ENCODE measurements at regions not wholly inside any gene's neighbourhood (a gene's known extent, or its start where the extent isn't known, plus 50 kb on each side); places are given as distances from the start of the nearest gene placed in this dataset.

DNA sequence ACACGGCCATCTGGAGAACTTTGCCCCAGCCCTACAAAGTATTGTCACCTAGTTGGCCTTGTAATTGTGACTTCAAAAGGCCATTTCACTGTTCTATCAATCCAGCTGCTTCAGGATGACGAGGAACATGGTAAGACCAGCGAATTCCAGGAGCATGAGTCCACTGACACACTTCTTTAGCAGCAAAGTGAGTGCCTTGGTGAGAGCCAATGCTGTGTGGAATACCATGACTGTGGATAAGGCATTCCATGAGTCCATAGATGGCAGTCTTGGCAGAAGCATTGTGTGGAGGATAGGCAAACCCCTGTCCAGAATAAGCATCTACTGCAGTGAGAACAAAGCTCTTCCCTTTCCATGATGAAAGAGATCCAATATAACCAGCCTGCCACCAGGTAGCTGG, 1009.1 kb upstream of the USP15 start:
- Histone ChIP-seq H3K9ac (ENCODE audit: insufficient read depth in 1 of 2, low read depth in 2 of 2, low read length in 2 of 2) (no peak overlapping the region), H3K9me1 (ENCODE audit: control insufficient read depth, insufficient read depth, low read length) (no peaks in the 10 kb centered on the region), H3K36me3 (ENCODE audit: control insufficient read depth, insufficient read depth, low read length) (no peaks in the 10 kb centered on the region), H3K27ac (ENCODE audit: extremely low read depth, low read depth, low read length) (no peak overlapping the region), H3K9me3 (replicated peaks; ENCODE audit: control insufficient read depth, insufficient read depth, low read depth, low read length) (no peaks in the 10 kb centered on the region), H3K4me3 (no peak overlapping the region), H3K4me2 (ENCODE audit: insufficient read depth, low read length) (no peak overlapping the region), H2AFZ (ENCODE audit: low read depth, low read length) (no peak overlapping the region), H3K79me2 (ENCODE audit: control insufficient read depth, insufficient read depth, low read length) (no peaks in the 10 kb centered on the region), H4K20me1 (replicated peaks; ENCODE audit: control insufficient read depth, insufficient read depth, low read length) (no peaks in the 10 kb centered on the region), H3K4me1 (replicated peaks in 1 of 2; ENCODE audit: control insufficient read depth in 2 of 2, insufficient read depth in 2 of 2, low read length in 2 of 2) (no peaks in the 10 kb centered on the region), H3K27me3 (ENCODE audit: control insufficient read depth in 2 of 2, insufficient read depth in 2 of 2, low read length in 2 of 2) (no peaks in the 10 kb centered on the region)
- in situ Hi-C loops (cut with MboI) (no loop called here), intact Hi-C loops (cut with micrococcal nuclease) (no loop called here)
- 0% methylated on average over 3 of the region's 3 CpGs for WGBS (ENCODE audit: insufficient coverage, low coverage, missing lambda C conversion rate)
- BruUV-seq (replicated peaks) = no TSS peak
- DNase-seq (ENCODE audit: extremely low read depth in 1 of 4, low spot score in 3 of 4) (no peak), FAIRE-seq (no peak), ATAC-seq (no peak)
- POLR2A ChIA-PET = no interaction called here
- no peak for TF ChIP-seq IRF2 (CRISPR knock-in tag; IDR thresholded peaks at IDR 0.05)
- TF ChIP-seq IFI16 (CRISPR knock-in tag; IDR thresholded peaks at IDR 0.05) = no peak
- no peak for TF ChIP-seq HNRNPK (IDR thresholded peaks at IDR 0.05; ENCODE audit: low read depth, low read length, poor library complexity, severe bottlenecking)
- TF ChIP-seq BHLHE40 (IDR thresholded peaks at IDR 0.05; ENCODE audit: low read length) = no peak
- no peak for TF ChIP-seq KLF16 (IDR thresholded peaks at IDR 0.05)
- TF ChIP-seq, protein P1, sequence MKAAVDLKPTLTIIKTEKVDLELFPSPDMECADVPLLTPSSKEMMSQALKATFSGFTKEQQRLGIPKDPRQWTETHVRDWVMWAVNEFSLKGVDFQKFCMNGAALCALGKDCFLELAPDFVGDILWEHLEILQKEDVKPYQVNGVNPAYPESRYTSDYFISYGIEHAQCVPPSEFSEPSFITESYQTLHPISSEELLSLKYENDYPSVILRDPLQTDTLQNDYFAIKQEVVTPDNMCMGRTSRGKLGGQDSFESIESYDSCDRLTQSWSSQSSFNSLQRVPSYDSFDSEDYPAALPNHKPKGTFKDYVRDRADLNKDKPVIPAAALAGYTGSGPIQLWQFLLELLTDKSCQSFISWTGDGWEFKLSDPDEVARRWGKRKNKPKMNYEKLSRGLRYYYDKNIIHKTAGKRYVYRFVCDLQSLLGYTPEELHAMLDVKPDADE (conservative IDR thresholded peaks at IDR 0.05; ENCODE audit: control insufficient read depth, low read depth, low read length) = no peak
- TF ChIP-seq, protein P2, sequence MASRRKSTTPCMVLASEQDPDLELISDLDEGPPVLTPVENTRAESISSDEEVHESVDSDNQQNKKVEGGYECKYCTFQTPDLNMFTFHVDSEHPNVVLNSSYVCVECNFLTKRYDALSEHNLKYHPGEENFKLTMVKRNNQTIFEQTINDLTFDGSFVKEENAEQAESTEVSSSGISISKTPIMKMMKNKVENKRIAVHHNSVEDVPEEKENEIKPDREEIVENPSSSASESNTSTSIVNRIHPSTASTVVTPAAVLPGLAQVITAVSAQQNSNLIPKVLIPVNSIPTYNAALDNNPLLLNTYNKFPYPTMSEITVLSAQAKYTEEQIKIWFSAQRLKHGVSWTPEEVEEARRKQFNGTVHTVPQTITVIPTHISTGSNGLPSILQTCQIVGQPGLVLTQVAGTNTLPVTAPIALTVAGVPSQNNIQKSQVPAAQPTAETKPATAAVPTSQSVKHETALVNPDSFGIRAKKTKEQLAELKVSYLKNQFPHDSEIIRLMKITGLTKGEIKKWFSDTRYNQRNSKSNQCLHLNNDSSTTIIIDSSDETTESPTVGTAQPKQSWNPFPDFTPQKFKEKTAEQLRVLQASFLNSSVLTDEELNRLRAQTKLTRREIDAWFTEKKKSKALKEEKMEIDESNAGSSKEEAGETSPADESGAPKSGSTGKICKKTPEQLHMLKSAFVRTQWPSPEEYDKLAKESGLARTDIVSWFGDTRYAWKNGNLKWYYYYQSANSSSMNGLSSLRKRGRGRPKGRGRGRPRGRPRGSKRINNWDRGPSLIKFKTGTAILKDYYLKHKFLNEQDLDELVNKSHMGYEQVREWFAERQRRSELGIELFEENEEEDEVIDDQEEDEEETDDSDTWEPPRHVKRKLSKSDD (conservative IDR thresholded peaks at IDR 0.05; ENCODE audit: low read length) = no peak
- CTCF ChIA-PET (ENCODE audit: low intra/inter-chr PET ratio) = no interaction called here

Data from K562 (cell line).